HCT116 (cell line): ENCODE measurements at regions not wholly inside any gene's neighbourhood (a gene's known extent, or its start where the extent isn't known, plus 50 kb on each side); places are given as distances from the start of the nearest gene placed in this dataset.

Experiments
- ATAC-seq: fragments of 200-7000 bp; cut with Tn5 transposase; 2 replicates; pipeline ENCODE4 v1.9.1; 2020; ENCODE audit warnings: mild to moderate bottlenecking, moderate library complexity
- BruUV-seq: library from RNA; stranded (reverse); fragments of 400-500 nt; replicated peaks from 2 replicates; lab custom pipeline; 2021; lab: Mats Ljungman, UMichigan
- CTCF ChIA-PET: fragments of 300-600 bp; sonication (Branson Sonifier 250); formaldehyde crosslinking; loops from one replicate; lab custom pipeline; 2021; ENCODE audit warnings: antibody characterized with exemption; lab: Charles Lee
- POLR2A ChIA-PET: fragments of 300-600, 350-600 bp; sonication (Branson Sonifier 250); formaldehyde crosslinking; loops from one replicate; lab custom pipeline; 2021; ENCODE audit warnings: antibody characterized with exemption; lab: Charles Lee
- RAD21 ChIA-PET, 2 experiments: fragments of 300-600 bp; sonication (Branson Sonifier 250); formaldehyde crosslinking; loops; one replicate each; lab custom pipeline; 2023; ENCODE audit warnings: low total read pairs in 2 of 2; ENCODE audit not compliant: uncharacterized antibody in 2 of 2, unreplicated experiment in 2 of 2, low non-redundant PET in 1 of 2; lab: Charles Lee
- DNase-seq: peaks from one replicate; pipeline ENCODE4 v3.0.0-alpha.2; 2010; ENCODE audit warnings: low read depth, low spot score
- H2AFZ ChIP-seq: fragments of 200-600 bp; shearing (Covaris generic), sonication (generic); 2 replicates; pipeline ENCODE4 v1.6.1; 2017; ENCODE audit warnings: low read depth, mixed run types, mixed read lengths, antibody characterized with exemption, low read length; ENCODE audit not compliant: poor library complexity, severe bottlenecking
- H3K27ac ChIP-seq: 2 replicates; pipeline ENCODE4 v1.5.1; 2012; ENCODE audit warnings: low read depth, low read length
- H3K27me3 ChIP-seq: fragments of 200-600 bp; sonication (generic); 2 replicates; pipeline ENCODE4 v1.6.1; 2016; ENCODE audit warnings: mixed run types, low read length, mixed read lengths; ENCODE audit not compliant: insufficient read depth
- H3K36me3 ChIP-seq, 2 experiments: fragments of 200-500 bp in 1 of 2; fragments of 200-600 bp in 1 of 2; sonication (Bioruptor generic) in 1 of 2; sonication (generic) in 1 of 2; 2 replicates each; pipeline versions ENCODE4 v1.5.1 to v1.6.1; 2014 to 2016; ENCODE audit warnings: low read length in 2 of 2, inconsistent platforms in 1 of 2, mixed read lengths in 1 of 2, mixed run types in 1 of 2; ENCODE audit not compliant: insufficient read depth in 2 of 2, control insufficient read depth in 1 of 2
- H3K4me1 ChIP-seq, 2 experiments: fragments of 200-600 bp in 1 of 2; sonication (generic) in 1 of 2; 2 replicates each; pipeline versions ENCODE4 v1.5.1 to v1.6.1; 2012 to 2017; ENCODE audit warnings: low read length in 2 of 2, inconsistent platforms in 1 of 2, mild to moderate bottlenecking in 1 of 2, mixed read lengths in 1 of 2, mixed run types in 1 of 2, moderate library complexity in 1 of 2; ENCODE audit not compliant: insufficient read depth in 2 of 2, control insufficient read depth in 1 of 2
- H3K4me2 ChIP-seq: fragments of 200-600 bp; sonication (generic); 2 replicates; pipeline ENCODE4 v1.6.1; 2017; ENCODE audit warnings: mixed run types, low read length, mixed read lengths
- H3K4me3 ChIP-seq, 2 experiments: fragments of 200-600 bp in 1 of 2; sonication (generic) in 1 of 2; replicated peaks in 1 of 2; 2 replicates each; pipeline ENCODE4 v1.5.1; 2011 to 2016; ENCODE audit warnings: low read length in 2 of 2, control low read depth in 1 of 2, low read depth in 1 of 2, mild to moderate bottlenecking in 1 of 2, mixed read lengths in 1 of 2, mixed run types in 1 of 2
- H3K79me2 ChIP-seq: fragments of 200-600 bp; sonication (generic); 2 replicates; pipeline ENCODE4 v1.6.1; 2017; ENCODE audit warnings: mild to moderate bottlenecking, mixed run types, low read length, moderate library complexity, mixed read lengths; ENCODE audit not compliant: insufficient read depth
- H3K9ac ChIP-seq: fragments of 200-600 bp; sonication (generic); 2 replicates; pipeline ENCODE4 v1.6.1; 2016; ENCODE audit warnings: low read length, mixed read lengths
- H3K9me2 ChIP-seq: fragments of 200-600 bp; sonication (generic), shearing (Covaris generic); 2 replicates; pipeline ENCODE4 v1.6.1; 2017; ENCODE audit warnings: mixed run types, mild to moderate bottlenecking, moderate library complexity; ENCODE audit not compliant: insufficient read depth
- H3K9me3 ChIP-seq, 2 experiments: fragments of 200-500 bp in 1 of 2; fragments of 200-600 bp in 1 of 2; sonication (Bioruptor generic) in 1 of 2; sonication (generic) in 1 of 2; 2 replicates each; pipeline ENCODE4 v1.6.1; 2014 to 2017; ENCODE audit warnings: low read length in 2 of 2, mixed read lengths in 2 of 2, inconsistent platforms in 1 of 2, low read depth in 1 of 2, mild to moderate bottlenecking in 1 of 2, mixed run types in 1 of 2, moderate library complexity in 1 of 2; ENCODE audit not compliant: control insufficient read depth in 1 of 2, insufficient read depth in 1 of 2
- H4K20me1 ChIP-seq: fragments of 200-600 bp; sonication (generic), shearing (Covaris generic); 2 replicates; pipeline ENCODE4 v1.6.1; 2017; ENCODE audit warnings: mixed run types, mild to moderate bottlenecking, moderate library complexity; ENCODE audit not compliant: insufficient read depth
- EZH2 ChIP-seq: fragments of 200-600 bp; sonication (generic); IDR thresholded peaks from 2 replicates; pipeline ENCODE4 v1.6.1; 2017; ENCODE audit warnings: antibody characterized with exemption, mixed run types
- POLR2AphosphoS5 ChIP-seq: IDR thresholded peaks from 2 replicates; pipeline ENCODE4 v1.6.1; 2011; ENCODE audit warnings: mild to moderate bottlenecking, low read depth, low read length, moderate library complexity
- REST ChIP-seq: IDR thresholded peaks from 2 replicates; pipeline ENCODE4 v1.6.1; 2012; ENCODE audit warnings: low read depth
- SP1 ChIP-seq: IDR thresholded peaks from 2 replicates; pipeline ENCODE4 v1.6.1; 2012; ENCODE audit warnings: low read depth
- ZBTB33 ChIP-seq: IDR thresholded peaks from 2 replicates; pipeline ENCODE4 v1.6.1; 2011; ENCODE audit warnings: mild to moderate bottlenecking, low read length, moderate library complexity; ENCODE audit not compliant: insufficient replicate concordance; ENCODE audit errors: extremely low read depth
- ZFX ChIP-seq: fragments of 450-650 bp; IDR thresholded peaks from 2 replicates; pipeline ENCODE4 v1.6.1; 2017
- ZNF274 ChIP-seq: fragments of 200-500 bp; sonication (Bioruptor generic); IDR thresholded peaks from 2 replicates; pipeline ENCODE4 v1.6.1; 2014; ENCODE audit warnings: mild to moderate bottlenecking, low read depth, low read length, inconsistent platforms
- intact Hi-C: fragments of 100-400 bp; cut with micrococcal nuclease; formaldehyde crosslinking; loops from 2 replicates; pipeline ENCODE4 v1.10.0; 2022

DNA sequence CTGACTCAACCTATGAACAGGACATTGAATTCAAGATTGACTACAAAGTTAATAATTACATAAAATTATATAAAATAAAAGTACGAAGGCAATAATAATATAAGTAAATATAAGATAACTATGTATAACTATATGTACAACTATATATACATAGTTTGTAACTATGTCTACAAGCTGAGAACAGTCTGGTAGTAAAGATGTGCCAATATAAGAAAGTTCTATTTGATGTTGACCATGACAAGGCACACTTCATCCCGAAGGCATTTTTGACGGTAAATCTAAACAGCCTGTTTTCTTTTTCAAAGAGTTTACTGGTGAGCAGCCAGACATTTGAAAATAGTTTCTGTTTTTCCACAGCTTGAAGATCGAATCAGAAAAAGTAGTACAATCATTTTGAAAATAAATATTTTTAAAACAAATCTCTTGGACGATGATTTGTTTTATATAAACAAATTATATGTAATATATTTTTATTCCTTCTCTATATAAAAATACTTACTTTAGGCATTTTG, 112.9 kb downstream of the CEP44 start:
- Histone ChIP-seq H3K27ac (no peak overlapping the region), H3K79me2 (no peaks in the 10 kb centered on the region), H3K4me3 (no peak overlapping the region), H3K4me2 (no peak overlapping the region), H3K4me1 (no peaks in the 10 kb centered on the region), H3K27me3 (no peaks in the 10 kb centered on the region), H4K20me1 (no peaks in the 10 kb centered on the region), H3K9me2 (no peaks in the 10 kb centered on the region), H3K9me3 (no peaks in the 10 kb centered on the region), H3K36me3 (no peaks in the 10 kb centered on the region), H3K9ac (no peak overlapping the region), H2AFZ (no peak overlapping the region)
- TF ChIP-seq SP1 (no peak), ZBTB33 (no peak), ZNF274 (no peak), EZH2 (no peak), ZFX (no peak)
- no TSS peak for BruUV-seq
- ATAC-seq (no peak), DNase-seq (no peak)
- intact Hi-C loops, result no loop called here
- ChIA-PET RAD21 (no interaction called here), POLR2A (no interaction called here), CTCF (no interaction called here)

- Histone ChIP-seq H3K9ac (no peak overlapping the region), H3K4me1 (0 out of 4 replicates have a peak, but pooled peaks cover 0 to 1% of the 10 kb centered on the region in 2 experiments), H3K9me3 (no peaks in the 10 kb centered on the region), H3K4me3 (no peak overlapping the region), H3K27me3 (no peaks in the 10 kb centered on the region), H3K79me2 (no peaks in the 10 kb centered on the region), H3K4me2 (no peak overlapping the region), H3K27ac (no peak overlapping the region), H4K20me1 (no peaks in the 10 kb centered on the region), H3K9me2 (no peaks in the 10 kb centered on the region), H3K36me3 (no peaks in the 10 kb centered on the region), H2AFZ (no peak overlapping the region)
- CTCF ChIA-PET, result no interaction called here
- RAD21 ChIA-PET, result no interaction called here
- no TSS peak for BruUV-seq
- intact Hi-C loops, result no loop called here
- no peak for TF ChIP-seq POLR2AphosphoS5
- no peak for TF ChIP-seq REST
- DNase-seq (no peak), ATAC-seq (no peak)
- POLR2A ChIA-PET, result no interaction called here
Measured at GRCh38 chr4:174394915-174395314, 111.2 kb downstream of the CEP44 start.
